Keratinocyte (primary cell): ENCODE measurements at regions not wholly inside any gene's neighbourhood (a gene's known extent, or its start where the extent isn't known, plus 50 kb on each side); places are given as distances from the start of the nearest gene placed in this dataset.

Source experiments
- CTCF ChIP-seq, 3 experiments: IDR thresholded peaks in 1 of 3; conservative IDR thresholded peaks in 1 of 3; optimal IDR thresholded peaks in 1 of 3; 2 replicates in 2 of 3; 3 replicates in 1 of 3; pipeline versions ENCODE3 to v1.5.1; 2011; ENCODE audit warnings: low read length in 3 of 3, mild to moderate bottlenecking in 3 of 3, moderate library complexity in 2 of 3, control low read depth in 1 of 3, inconsistent platforms in 1 of 3; ENCODE audit not compliant: insufficient read depth in 2 of 3; ENCODE audit errors: extremely low read depth in 1 of 3
- EZH2 ChIP-seq: IDR thresholded peaks from one replicate; pipeline ENCODE4 v1.6.1; 2012; ENCODE audit warnings: inconsistent platforms, mild to moderate bottlenecking, low read length, moderate library complexity

- TF ChIP-seq CTCF (optimal IDR thresholded peaks at IDR 0.05 in 1 of 3, IDR thresholded peaks at IDR 0.05 in 1 of 3, conservative IDR thresholded peaks at IDR 0.05 in 1 of 3; ENCODE audit: extremely low read depth in 1 of 3, insufficient read depth in 2 of 3, low read length in 3 of 3), result no peak
- TF ChIP-seq EZH2, result no peak
These were observed 85.3 kb upstream of the FYN start for GRCh38 chr6:111958534-111958933.
